H1 (cell line): ENCODE measurements at regions not wholly inside any gene's neighbourhood (a gene's known extent, or its start where the extent isn't known, plus 50 kb on each side); places are given as distances from the start of the nearest gene placed in this dataset.

Source experiments
- CTCF ChIA-PET: fragments of 300-600 bp; sonication (Branson Sonifier 250); formaldehyde crosslinking; loops from one replicate; lab custom pipeline; 2021; ENCODE audit not compliant: partially characterized antibody; lab: Charles Lee
- POLR2A ChIA-PET: fragments of 300-600 bp; sonication (Branson Sonifier 250); formaldehyde crosslinking; loops from one replicate; lab custom pipeline; 2021; ENCODE audit warnings: inconsistent platforms; ENCODE audit not compliant: partially characterized antibody; lab: Charles Lee
- DNase-seq, 2 experiments: peaks; one replicate each; pipeline versions ENCODE4 v3.0.0 to v3.0.0-alpha.2; 2010 to 2022; ENCODE audit warnings: low spot score in 2 of 2, low read depth in 1 of 2, mixed read lengths in 1 of 2
- FAIRE-seq: peaks from 2 replicates; lab custom pipeline; 2011; peaks lifted over from hg19 to GRCh38; lab: Jason Lieb, UNC
- H2AFZ ChIP-seq: 2 replicates; pipeline ENCODE4 v1.8.1; 2012; ENCODE audit warnings: low read length, inconsistent platforms
- H2AK5ac ChIP-seq: 2 replicates; pipeline ENCODE4 v1.6.1; 2013; ENCODE audit warnings: low read depth, low read length
- H2BK120ac ChIP-seq: replicated peaks from 2 replicates; pipeline ENCODE3; 2013; ENCODE audit warnings: low read depth, low read length, inconsistent platforms
- H2BK12ac ChIP-seq: 2 replicates; pipeline ENCODE4 v1.6.1; 2013; ENCODE audit warnings: low read depth, low read length
- H2BK15ac ChIP-seq: 2 replicates; pipeline ENCODE4 v1.6.1; 2013; ENCODE audit warnings: low read length
- H2BK20ac ChIP-seq: 2 replicates; pipeline ENCODE4 v1.6.1; 2013; ENCODE audit warnings: low read length
- H2BK5ac ChIP-seq: 2 replicates; pipeline ENCODE4 v1.6.1; 2013; ENCODE audit warnings: low read depth, low read length
- H3K14ac ChIP-seq: 2 replicates; pipeline ENCODE4 v1.6.1; 2013; ENCODE audit warnings: inconsistent platforms; ENCODE audit not compliant: insufficient read length
- H3K18ac ChIP-seq: 2 replicates; pipeline ENCODE4 v1.6.1; 2013; ENCODE audit warnings: low read length; ENCODE audit errors: extremely low read depth
- H3K23ac ChIP-seq: 2 replicates; pipeline ENCODE4 v1.6.1; 2013; ENCODE audit warnings: inconsistent platforms; ENCODE audit not compliant: insufficient read length
- H3K23me2 ChIP-seq: 2 replicates; pipeline ENCODE4 v1.6.1; 2013; ENCODE audit warnings: low read depth, low read length
- H3K27ac ChIP-seq: 2 replicates; pipeline ENCODE4 v1.6.1; 2011; ENCODE audit warnings: low read depth, low read length, inconsistent platforms
- H3K27me3 ChIP-seq, 4 experiments: replicated peaks in 1 of 4; 1 replicate in 1 of 4; 2 replicates in 3 of 4; pipeline versions ENCODE4 v1.6.1 to v1.8.1; 2011 to 2013; ENCODE audit warnings: low read length in 3 of 4, mild to moderate bottlenecking in 3 of 4, inconsistent platforms in 2 of 4, mixed read lengths in 2 of 4, moderate library complexity in 1 of 4; ENCODE audit not compliant: control insufficient read depth in 3 of 4, insufficient read depth in 3 of 4; ENCODE audit errors: extremely low read depth in 1 of 4
- H3K36me3 ChIP-seq, 4 experiments: 2 replicates each; pipeline versions ENCODE4 v1.6.1 to v1.8.1; 2011 to 2013; ENCODE audit warnings: mild to moderate bottlenecking in 4 of 4, low read length in 3 of 4, moderate library complexity in 2 of 4, control low read depth in 1 of 4, inconsistent platforms in 1 of 4; ENCODE audit not compliant: insufficient read depth in 4 of 4, control insufficient read depth in 2 of 4
- H3K4ac ChIP-seq: replicated peaks from 2 replicates; pipeline ENCODE3; 2013; ENCODE audit warnings: low read length, low read depth, mixed read lengths, inconsistent platforms; ENCODE audit not compliant: insufficient read length
- H3K4me1 ChIP-seq, 4 experiments: replicated peaks in 1 of 4; 1 replicate in 1 of 4; 2 replicates in 3 of 4; pipeline versions ENCODE4 v1.6.1 to v1.8.1; 2011 to 2013; ENCODE audit warnings: low read length in 3 of 4, inconsistent platforms in 2 of 4, mixed read lengths in 1 of 4; ENCODE audit not compliant: insufficient read depth in 4 of 4, control insufficient read depth in 3 of 4
- H3K4me2 ChIP-seq, 2 experiments: 2 replicates each; pipeline versions ENCODE4 v1.6.1 to v1.8.1; 2011 to 2013; ENCODE audit warnings: low read depth in 2 of 2, low read length in 2 of 2, control low read depth in 1 of 2, inconsistent platforms in 1 of 2, mild to moderate bottlenecking in 1 of 2; ENCODE audit not compliant: insufficient read depth in 1 of 2
- H3K4me3 ChIP-seq, 4 experiments: fragments of 200-600, 300-600 bp in 1 of 4; sonication (generic), shearing (Covaris generic), sonication (Bioruptor Twin) in 1 of 4; 2 replicates each; pipeline versions ENCODE4 v1.5.1 to v1.8.1; 2011 to 2016; ENCODE audit warnings: low read length in 4 of 4, low read depth in 3 of 4, control low read depth in 2 of 4, inconsistent platforms in 2 of 4, mild to moderate bottlenecking in 2 of 4, mixed read lengths in 1 of 4, moderate library complexity in 1 of 4; ENCODE audit not compliant: insufficient read depth in 2 of 4; ENCODE audit errors: extremely low read depth in 1 of 4
- H3K56ac ChIP-seq: replicated peaks from 2 replicates; pipeline ENCODE3; 2013; ENCODE audit warnings: low read depth, mild to moderate bottlenecking, mixed read lengths, low read length, inconsistent platforms; ENCODE audit not compliant: insufficient read length
- H3K79me1 ChIP-seq: 2 replicates; pipeline ENCODE4 v1.6.1; 2013; ENCODE audit warnings: low read depth, low read length, control low read depth
- H3K79me2 ChIP-seq, 2 experiments: 2 replicates each; pipeline versions ENCODE4 v1.6.1 to v1.8.1; 2012 to 2013; ENCODE audit warnings: low read length in 2 of 2, mild to moderate bottlenecking in 2 of 2, inconsistent platforms in 1 of 2; ENCODE audit not compliant: insufficient read depth in 2 of 2, control insufficient read depth in 1 of 2
- H3K9ac ChIP-seq, 4 experiments: replicated peaks in 1 of 4; 1 replicate in 1 of 4; 2 replicates in 3 of 4; pipeline versions ENCODE4 v1.6.1 to v1.8.1; 2011 to 2013; ENCODE audit warnings: low read depth in 3 of 4, low read length in 3 of 4, control low read depth in 2 of 4, mild to moderate bottlenecking in 2 of 4, moderate library complexity in 2 of 4, inconsistent platforms in 1 of 4; ENCODE audit errors: extremely low read depth in 1 of 4
- H3K9me3 ChIP-seq, 2 experiments: 2 replicates each; pipeline versions ENCODE4 v1.6.1 to v1.8.1; 2012 to 2013; ENCODE audit warnings: mild to moderate bottlenecking in 2 of 2, moderate library complexity in 2 of 2, control low read depth in 1 of 2, inconsistent platforms in 1 of 2, low read depth in 1 of 2, low read length in 1 of 2, mixed read lengths in 1 of 2; ENCODE audit not compliant: insufficient read depth in 2 of 2
- H4K20me1 ChIP-seq, 2 experiments: replicated peaks in 1 of 2; 2 replicates each; pipeline versions ENCODE3 to v1.8.1; 2011 to 2013; ENCODE audit warnings: inconsistent platforms in 2 of 2, low read length in 2 of 2, mild to moderate bottlenecking in 1 of 2; ENCODE audit not compliant: insufficient read depth in 2 of 2, control insufficient read depth in 1 of 2
- H4K5ac ChIP-seq: 2 replicates; pipeline ENCODE4 v1.6.1; 2013; ENCODE audit warnings: low read length, low read depth, mixed read lengths, inconsistent platforms; ENCODE audit not compliant: insufficient read length
- H4K8ac ChIP-seq: 2 replicates; pipeline ENCODE4 v1.8.0; 2013; ENCODE audit warnings: mild to moderate bottlenecking, moderate library complexity, low read length, inconsistent platforms; ENCODE audit not compliant: insufficient read depth; ENCODE audit errors: extremely low read depth
- H4K91ac ChIP-seq: replicated peaks from 2 replicates; pipeline ENCODE3; 2013; ENCODE audit warnings: low read length, mixed read lengths, inconsistent platforms; ENCODE audit not compliant: insufficient read length
- ATF3 ChIP-seq: IDR thresholded peaks from 2 replicates; pipeline ENCODE4 v1.6.1; 2011; ENCODE audit warnings: low read depth, mild to moderate bottlenecking, low read length; ENCODE audit not compliant: insufficient read depth
- BRCA1 ChIP-seq: IDR thresholded peaks from 2 replicates; pipeline ENCODE4 v1.6.1; 2012; ENCODE audit warnings: low read depth, low read length, improper control_type of control experiment
- CHD2 ChIP-seq: IDR thresholded peaks from 2 replicates; pipeline ENCODE4 v1.6.1; 2012; ENCODE audit warnings: low read length, improper control_type of control experiment
- EZH2 ChIP-seq: fragments of 200-600 bp; sonication (generic); IDR thresholded peaks from 2 replicates; pipeline ENCODE4 v1.7.1; 2012; ENCODE audit warnings: low read depth, mild to moderate bottlenecking, moderate library complexity, low read length, inconsistent platforms; ENCODE audit not compliant: severe bottlenecking
- FOSL1 ChIP-seq: IDR thresholded peaks from 2 replicates; pipeline ENCODE4 v1.6.1; 2011; ENCODE audit warnings: mild to moderate bottlenecking, low read depth, low read length, moderate library complexity; ENCODE audit not compliant: insufficient read depth
- KDM5A ChIP-seq: fragments of 200-600 bp; IDR thresholded peaks from 2 replicates; pipeline ENCODE4 v1.7.1; 2012; ENCODE audit warnings: mild to moderate bottlenecking, low read length, inconsistent platforms, mixed read lengths
- POU5F1 ChIP-seq: IDR thresholded peaks from 2 replicates; pipeline ENCODE4 v1.6.1; 2011; ENCODE audit warnings: low read depth, mild to moderate bottlenecking, low read length, moderate library complexity
- RFX5 ChIP-seq: IDR thresholded peaks from 2 replicates; pipeline ENCODE4 v1.6.1; 2011; ENCODE audit warnings: low read depth, low read length, improper control_type of control experiment, borderline replicate concordance
- RNF2 ChIP-seq: fragments of 200-900, 300-1000 bp; sonication (generic); IDR thresholded peaks from 2 replicates; pipeline ENCODE4 v1.7.1; 2016; ENCODE audit warnings: borderline replicate concordance, low read depth, mild to moderate bottlenecking, antibody characterized with exemption, low read length; ENCODE audit not compliant: poor library complexity, severe bottlenecking; ENCODE audit errors: missing control alignments
- SIRT6 ChIP-seq: IDR thresholded peaks from one replicate; pipeline ENCODE4 v1.7.1; 2012; ENCODE audit warnings: low read length, inconsistent platforms
- TCF12 ChIP-seq: IDR thresholded peaks from 2 replicates; pipeline ENCODE4 v1.6.1; 2011; ENCODE audit warnings: low read depth, mild to moderate bottlenecking, low read length
- USF2 ChIP-seq: IDR thresholded peaks from 2 replicates; pipeline ENCODE4 v1.6.1; 2011; ENCODE audit warnings: low read length, improper control_type of control experiment
- WGBS, 2 experiments: shearing (Covaris generic) in 1 of 2; methylation state at CpG; one replicate each; pipeline versions ENCODE4 v1.1.6 to v1.1.7; 2013 to 2015; ENCODE audit warnings: low lambda C conversion rate in 2 of 2, mixed read lengths in 2 of 2, inconsistent platforms in 1 of 2, low coverage in 1 of 2, missing lambda C conversion rate in 1 of 2; ENCODE audit not compliant: insufficient replicate concordance in 2 of 2, insufficient coverage in 1 of 2, insufficient read length in 1 of 2; ENCODE audit errors: extremely low coverage in 1 of 2, missing lambda C conversion rate in 1 of 2; 5-methylcytosine and 5-hydroxymethylcytosine counted together

DNA sequence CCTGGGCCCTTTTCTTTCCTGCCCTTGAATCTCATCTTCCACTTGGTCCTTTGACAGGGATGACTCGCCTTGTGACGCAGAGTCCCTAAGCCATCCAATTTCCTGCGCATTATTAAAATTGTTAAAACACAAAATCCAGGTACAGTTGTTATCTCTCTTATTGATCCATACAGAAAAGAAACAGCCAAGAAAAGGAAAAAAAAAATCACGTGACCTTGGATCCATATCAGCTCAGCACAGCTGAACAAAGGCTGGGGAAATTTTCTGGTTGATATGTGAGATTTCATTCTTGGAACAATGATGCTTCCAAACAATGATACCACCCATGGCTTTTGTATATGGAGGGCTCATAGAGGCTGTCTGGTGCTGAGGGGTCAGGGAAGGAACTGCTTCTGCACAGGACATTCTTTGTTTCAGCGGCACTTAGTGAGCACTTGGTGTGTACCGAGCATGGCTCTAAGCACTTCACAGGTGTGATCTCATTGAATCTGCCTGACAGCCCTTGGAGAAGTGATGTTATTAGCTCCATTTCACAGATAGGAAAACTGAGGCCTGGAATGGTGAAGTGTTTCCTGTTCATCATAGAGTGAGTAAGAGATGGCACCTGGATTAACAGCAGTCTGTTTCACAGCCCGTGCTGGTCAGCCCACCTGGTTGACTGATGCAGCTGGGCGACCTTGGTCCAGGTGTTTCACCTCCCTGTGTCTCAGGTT is 155.0 kb upstream of the SULF2 start:
- H3K27me3 ChIP-seq = no peaks in the 10 kb centered on the region
- no peak overlapping the region for H3K9ac ChIP-seq
- CTCF ChIA-PET = no interaction called here
- no peak overlapping the region for H3K4ac ChIP-seq
- H3K79me1 ChIP-seq = no peaks in the 10 kb centered on the region
- H3K79me2 ChIP-seq = no peaks in the 10 kb centered on the region
- POLR2A ChIA-PET = no interaction called here
- no peak overlapping the region for H4K91ac ChIP-seq
- no peak for FAIRE-seq
- no peaks in the 10 kb centered on the region for H3K4me1 ChIP-seq
- no peak overlapping the region for H3K18ac ChIP-seq
- no peak overlapping the region for H3K14ac ChIP-seq
- no peak overlapping the region for H4K5ac ChIP-seq
- H2BK20ac ChIP-seq = no peak overlapping the region
- H3K27ac ChIP-seq = no peak overlapping the region
- H3K4me3 ChIP-seq = no peak overlapping the region
- H3K23ac ChIP-seq = no peak overlapping the region
- no peak overlapping the region for H3K4me2 ChIP-seq
- H3K56ac ChIP-seq = no peak overlapping the region
- H3K9me3 ChIP-seq = no peaks in the 10 kb centered on the region
- H3K36me3 ChIP-seq = no peaks in the 10 kb centered on the region
- H2AFZ ChIP-seq = no peak overlapping the region
- no peaks in the 10 kb centered on the region for H4K20me1 ChIP-seq
- H2BK15ac ChIP-seq = no peak overlapping the region
- H2BK5ac ChIP-seq = no peak overlapping the region
- no peak overlapping the region for H2BK120ac ChIP-seq
- no peak overlapping the region for H4K8ac ChIP-seq
- 92% methylated on average over 8 of the region's 8 CpGs; no CpG with 5 or more reads in 1 of the 2 experiments for WGBS, 2 experiments
- no peak overlapping the region for H2BK12ac ChIP-seq
- H3K23me2 ChIP-seq = no peaks in the 10 kb centered on the region
- no peak overlapping the region for H2AK5ac ChIP-seq
- DNase-seq = no peak
- TF ChIP-seq POU5F1 (no peak), EZH2 (no peak), TCF12 (no peak), USF2 (no peak), CHD2 (no peak), KDM5A (no peak), RNF2 (no peak), SIRT6 (no peak), BRCA1 (no peak), FOSL1 (no peak), ATF3 (no peak), RFX5 (no peak)
